ENCODE measurements at regions not wholly inside any gene's neighbourhood (a gene's known extent, or its start where the extent isn't known, plus 50 kb on each side); places are given as distances from the start of the nearest gene placed in this dataset.

GRCh38 chr13:65894049-65894448 lies 1336.1 kb downstream of the PCDH9 start (continued):
- TF ChIP-seq ZNF462 (CRISPR knock-in tag; IDR thresholded peaks at IDR 0.05): no peak

GRCh38 chr13:65892859-65893258 lies 1337.3 kb downstream of the PCDH9 start:
- ATAC-seq: no peak
- no peak for DNase-seq (ENCODE audit: low spot score)
- Histone ChIP-seq H3K27ac (ENCODE audit: low read depth) (no peak overlapping the region), H3K36me3 (ENCODE audit: insufficient read depth) (no peaks in the 10 kb centered on the region), H3K27me3 (ENCODE audit: insufficient read depth) (no peaks in the 10 kb centered on the region), H2AFZ (no peak overlapping the region; the same call in 1 of the 2 replicates), H3K4me3 (no peak overlapping the region), H3K9me2 (ENCODE audit: insufficient read depth) (no peaks in the 10 kb centered on the region), H3K79me2 (replicated peaks; ENCODE audit: insufficient read depth) (no peaks in the 10 kb centered on the region), H4K20me1 (replicated peaks; ENCODE audit: insufficient read depth) (no peaks in the 10 kb centered on the region), H3K4me1 (ENCODE audit: insufficient read depth) (no peaks in the 10 kb centered on the region), H3F3A (replicated peaks; ENCODE audit: low read depth) (no peaks in the 10 kb centered on the region), H3K4me2 (no peak overlapping the region)
- Mint-ChIP-seq H3K36me3 (ENCODE audit: low read depth) (no peaks in the 10 kb centered on the region), H3K4me1 (peaks cover 3% of the 10 kb centered on the region; the same call in 2 of the 3 replicates), H3K27ac (no peak overlapping the region), H3K4me3 (no peak overlapping the region), H3K9me3 (no peaks in the 10 kb centered on the region), H3K27me3 (ENCODE audit: insufficient read depth, low read depth, poor library complexity) (no peaks in the 10 kb centered on the region)
- no peak for TF ChIP-seq ZNF331 (CRISPR knock-in tag; IDR thresholded peaks at IDR 0.05; ENCODE audit: low read depth)
- TF ChIP-seq CREB1 (CRISPR knock-in tag; IDR thresholded peaks at IDR 0.05; ENCODE audit: low read depth): no peak
- TF ChIP-seq CTCF (conservative IDR thresholded peaks at IDR 0.05; ENCODE audit: low read depth in 2 of 2): no peak
- TF ChIP-seq ETS1 (IDR thresholded peaks at IDR 0.05): no peak
- no peak for TF ChIP-seq ZNF114 (CRISPR knock-in tag; IDR thresholded peaks at IDR 0.05)
- TF ChIP-seq POLR2AphosphoS5 (IDR thresholded peaks at IDR 0.05; ENCODE audit: low read depth): no peak
- no peak for TF ChIP-seq EZH2phosphoT487 (IDR thresholded peaks at IDR 0.05; ENCODE audit: unreplicated experiment)

Measured in GM23338 (cell line).